Choroid plexus epithelial cell (primary cell): ENCODE measurements at regions not wholly inside any gene's neighbourhood (a gene's known extent, or its start where the extent isn't known, plus 50 kb on each side); places are given as distances from the start of the nearest gene placed in this dataset.

Experiments used
- DNase-seq: peaks from one replicate; pipeline ENCODE4 v3.0.0-alpha.2; 2010; ENCODE audit warnings: low read depth
- H3K4me3 ChIP-seq: 2 replicates; pipeline ENCODE4 v1.5.1; 2011; ENCODE audit warnings: low read depth, mild to moderate bottlenecking, control low read depth, low read length, moderate library complexity
- TF ChIP-seq, protein P1 (sequence below): conservative IDR thresholded peaks from 2 replicates; pipeline ENCODE4 v1.5.1; 2011; ENCODE audit warnings: low read depth, mild to moderate bottlenecking, control low read depth, inconsistent platforms, low read length, moderate library complexity

DNA sequence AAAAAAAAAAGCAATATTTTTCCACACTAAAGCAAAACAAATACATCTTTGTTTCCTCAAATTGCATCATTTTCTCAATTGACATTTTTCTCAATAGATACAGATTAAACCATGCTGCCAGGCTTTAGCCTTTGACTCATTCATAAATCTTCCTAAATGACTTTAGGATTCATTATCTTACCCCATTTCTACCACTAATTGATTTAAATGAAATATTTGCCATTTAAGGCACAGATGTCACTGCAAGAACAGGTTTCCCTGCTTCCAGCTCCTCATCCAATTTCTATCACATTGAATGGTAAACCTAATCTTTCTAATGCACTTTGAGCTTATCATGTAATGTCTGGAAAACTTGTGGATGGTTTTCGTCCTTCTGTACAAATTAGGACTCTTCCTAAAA lies 298.7 kb downstream of the RPL10L start:
- no peak overlapping the region for H3K4me3 ChIP-seq
- TF ChIP-seq, protein P1, sequence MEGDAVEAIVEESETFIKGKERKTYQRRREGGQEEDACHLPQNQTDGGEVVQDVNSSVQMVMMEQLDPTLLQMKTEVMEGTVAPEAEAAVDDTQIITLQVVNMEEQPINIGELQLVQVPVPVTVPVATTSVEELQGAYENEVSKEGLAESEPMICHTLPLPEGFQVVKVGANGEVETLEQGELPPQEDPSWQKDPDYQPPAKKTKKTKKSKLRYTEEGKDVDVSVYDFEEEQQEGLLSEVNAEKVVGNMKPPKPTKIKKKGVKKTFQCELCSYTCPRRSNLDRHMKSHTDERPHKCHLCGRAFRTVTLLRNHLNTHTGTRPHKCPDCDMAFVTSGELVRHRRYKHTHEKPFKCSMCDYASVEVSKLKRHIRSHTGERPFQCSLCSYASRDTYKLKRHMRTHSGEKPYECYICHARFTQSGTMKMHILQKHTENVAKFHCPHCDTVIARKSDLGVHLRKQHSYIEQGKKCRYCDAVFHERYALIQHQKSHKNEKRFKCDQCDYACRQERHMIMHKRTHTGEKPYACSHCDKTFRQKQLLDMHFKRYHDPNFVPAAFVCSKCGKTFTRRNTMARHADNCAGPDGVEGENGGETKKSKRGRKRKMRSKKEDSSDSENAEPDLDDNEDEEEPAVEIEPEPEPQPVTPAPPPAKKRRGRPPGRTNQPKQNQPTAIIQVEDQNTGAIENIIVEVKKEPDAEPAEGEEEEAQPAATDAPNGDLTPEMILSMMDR, result no peak
- no peak for DNase-seq

- DNase-seq, result peak; percentile 28
- TF ChIP-seq, protein P1, result peak; percentile 51
- no peak overlapping the region for H3K4me3 ChIP-seq
Observed at GRCh38 chr14:46344327-46344937, 307.1 kb downstream of the RPL10L start.

GRCh38 chr14:46325777-46326176 lies 325.8 kb downstream of the RPL10L start:
- no peak for DNase-seq
- TF ChIP-seq, protein P1, result no peak
- H3K4me3 ChIP-seq, result no peak overlapping the region

DNA sequence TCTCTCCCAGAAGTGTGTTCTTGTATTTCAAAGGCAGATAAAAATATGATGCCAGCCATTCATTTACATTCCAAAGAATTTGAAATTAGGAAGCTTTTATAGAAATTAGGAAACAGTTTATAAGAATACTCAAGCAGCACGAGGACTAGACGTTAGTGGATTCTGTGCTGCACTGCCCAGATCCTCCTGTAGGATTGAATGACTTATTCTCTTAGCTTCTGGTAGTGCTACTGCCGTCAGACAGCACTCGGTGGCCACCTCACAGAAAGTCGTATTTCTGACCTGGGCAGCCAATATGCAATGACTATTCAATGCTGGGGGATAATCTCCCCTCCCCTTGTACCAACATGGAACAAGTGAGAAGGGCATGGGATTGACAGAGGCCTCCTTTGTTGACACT lies 326.4 kb downstream of the RPL10L start:
- DNase-seq, result no peak
- TF ChIP-seq, protein P1, result no peak
- H3K4me3 ChIP-seq, result no peak overlapping the region

GRCh38 chr14:46323404-46323762 lies 328.2 kb downstream of the RPL10L start:
- no peak overlapping the region for H3K4me3 ChIP-seq
- no peak for DNase-seq
- TF ChIP-seq, protein P1, result no peak

DNA sequence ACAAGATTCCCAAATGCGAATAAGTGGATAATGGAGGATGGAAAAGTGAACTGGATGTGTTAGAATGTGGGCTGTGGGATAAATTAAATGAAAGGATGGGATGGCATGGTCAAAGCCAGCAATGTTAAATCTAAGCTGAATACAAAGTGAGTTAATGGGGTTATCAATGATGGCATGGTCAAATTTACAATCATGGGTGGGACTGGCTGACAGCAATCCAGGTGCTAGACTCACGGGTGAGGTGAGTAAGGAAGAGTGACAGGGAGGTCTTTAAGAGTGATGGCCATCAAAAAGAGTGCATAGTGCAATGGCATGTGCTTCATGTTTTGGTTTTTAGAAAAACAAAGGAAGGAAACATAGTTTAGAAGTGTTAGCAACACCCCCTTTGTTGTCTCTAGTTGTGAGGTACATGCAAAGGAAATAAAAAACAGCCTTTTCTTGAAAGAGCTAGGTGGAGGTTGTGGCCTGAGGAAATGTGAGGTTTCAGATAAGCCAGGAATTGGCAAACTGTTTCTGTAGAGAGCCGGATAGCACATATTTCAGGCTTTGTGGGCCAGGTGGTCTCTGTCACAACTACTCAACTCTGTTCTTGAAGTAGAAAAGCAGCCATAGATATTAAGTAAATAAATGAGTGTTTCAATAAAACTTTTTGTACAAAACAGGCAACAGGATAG lies 328.7 kb downstream of the RPL10L start:
- TF ChIP-seq, protein P1, result no peak
- DNase-seq, result no peak
- no peak overlapping the region for H3K4me3 ChIP-seq

GRCh38 chr14:46322076-46322475 lies 329.5 kb downstream of the RPL10L start:
- no peak for DNase-seq
- TF ChIP-seq, protein P1, result no peak

More at GRCh38 chr14:46322076-46322475, 329.5 kb downstream of the RPL10L start:
- no peak overlapping the region for H3K4me3 ChIP-seq
